NB4 (cell line): ENCODE measurements at regions not wholly inside any gene's neighbourhood (a gene's known extent, or its start where the extent isn't known, plus 50 kb on each side); places are given as distances from the start of the nearest gene placed in this dataset.

ENCODE experiments used
- MAX ChIP-seq: IDR thresholded peaks from 2 replicates; pipeline ENCODE4 v1.6.1; 2011; ENCODE audit warnings: low read depth, low read length
- POLR2A ChIP-seq: IDR thresholded peaks from 2 replicates; pipeline ENCODE4 v1.6.1; 2011; ENCODE audit warnings: mild to moderate bottlenecking; ENCODE audit not compliant: insufficient read length; ENCODE audit errors: extremely low read depth
- TF ChIP-seq, protein P1 (sequence below): IDR thresholded peaks from one replicate; pipeline ENCODE4 v1.5.1; 2012; ENCODE audit warnings: low read depth, low read length

- TF ChIP-seq, protein P1, sequence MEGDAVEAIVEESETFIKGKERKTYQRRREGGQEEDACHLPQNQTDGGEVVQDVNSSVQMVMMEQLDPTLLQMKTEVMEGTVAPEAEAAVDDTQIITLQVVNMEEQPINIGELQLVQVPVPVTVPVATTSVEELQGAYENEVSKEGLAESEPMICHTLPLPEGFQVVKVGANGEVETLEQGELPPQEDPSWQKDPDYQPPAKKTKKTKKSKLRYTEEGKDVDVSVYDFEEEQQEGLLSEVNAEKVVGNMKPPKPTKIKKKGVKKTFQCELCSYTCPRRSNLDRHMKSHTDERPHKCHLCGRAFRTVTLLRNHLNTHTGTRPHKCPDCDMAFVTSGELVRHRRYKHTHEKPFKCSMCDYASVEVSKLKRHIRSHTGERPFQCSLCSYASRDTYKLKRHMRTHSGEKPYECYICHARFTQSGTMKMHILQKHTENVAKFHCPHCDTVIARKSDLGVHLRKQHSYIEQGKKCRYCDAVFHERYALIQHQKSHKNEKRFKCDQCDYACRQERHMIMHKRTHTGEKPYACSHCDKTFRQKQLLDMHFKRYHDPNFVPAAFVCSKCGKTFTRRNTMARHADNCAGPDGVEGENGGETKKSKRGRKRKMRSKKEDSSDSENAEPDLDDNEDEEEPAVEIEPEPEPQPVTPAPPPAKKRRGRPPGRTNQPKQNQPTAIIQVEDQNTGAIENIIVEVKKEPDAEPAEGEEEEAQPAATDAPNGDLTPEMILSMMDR = no peak
- no peak for TF ChIP-seq POLR2A
- no peak for TF ChIP-seq MAX
Observed at GRCh38 chr7:155201325-155202087, 96.2 kb upstream of the INSIG1 start.
